LoVo (cell line): ENCODE measurements at regions not wholly inside any gene's neighbourhood (a gene's known extent, or its start where the extent isn't known, plus 50 kb on each side); places are given as distances from the start of the nearest gene placed in this dataset.

ENCODE experiments used
- DNase-seq: peaks from one replicate; pipeline ENCODE4 v3.0.0-alpha.2; 2016; ENCODE audit warnings: low spot score

DNA sequence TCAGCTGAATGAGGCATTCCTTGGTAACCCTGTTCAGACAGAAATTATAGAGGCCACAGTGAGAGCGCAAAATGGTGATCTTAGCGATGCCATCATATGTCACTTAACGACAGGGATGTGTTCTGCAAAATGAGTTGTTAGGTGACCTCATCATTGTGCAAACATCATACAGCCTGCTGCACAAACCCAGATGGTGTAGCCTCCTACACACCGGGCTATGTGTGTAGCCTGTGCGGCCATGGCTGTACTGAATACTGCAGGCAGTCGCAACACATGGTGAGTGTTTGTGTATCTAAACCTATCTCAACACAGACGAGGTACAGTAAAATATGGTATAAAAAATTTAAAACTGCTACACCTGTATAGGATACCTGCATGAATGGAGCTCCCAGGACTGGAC lies 234.1 kb upstream of the PMEPA1 start:
- DNase-seq = no peak

- DNase-seq = no peak
Measured at GRCh38 chr20:57943291-57943690, 233.5 kb upstream of the PMEPA1 start.

- no peak for DNase-seq
Measured at GRCh38 chr20:57941604-57942381, 232.0 kb upstream of the PMEPA1 start.

- DNase-seq = no peak
Measured at GRCh38 chr20:57940868-57941522, 231.2 kb upstream of the PMEPA1 start.

DNA sequence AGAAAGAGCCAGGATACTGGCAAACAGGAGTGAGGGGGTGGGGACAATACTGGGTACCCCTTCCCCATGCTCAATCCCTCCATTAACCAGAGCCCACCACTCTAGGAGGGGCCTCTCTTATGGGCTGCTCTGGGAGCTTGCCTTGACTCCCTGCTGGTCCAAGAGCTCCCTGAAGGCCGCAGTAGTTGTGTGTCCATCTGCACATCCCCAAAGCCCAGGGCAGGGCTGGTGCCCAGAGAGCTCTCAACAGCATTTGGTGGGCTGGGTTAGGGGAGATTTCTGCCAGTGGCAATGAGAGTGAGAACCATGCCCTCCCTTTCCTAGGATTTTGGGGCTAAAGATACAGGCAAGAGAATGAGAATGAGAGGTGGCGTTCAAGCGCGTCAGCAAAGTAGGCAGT lies 230.6 kb upstream of the PMEPA1 start:
- DNase-seq = no peak

DNA sequence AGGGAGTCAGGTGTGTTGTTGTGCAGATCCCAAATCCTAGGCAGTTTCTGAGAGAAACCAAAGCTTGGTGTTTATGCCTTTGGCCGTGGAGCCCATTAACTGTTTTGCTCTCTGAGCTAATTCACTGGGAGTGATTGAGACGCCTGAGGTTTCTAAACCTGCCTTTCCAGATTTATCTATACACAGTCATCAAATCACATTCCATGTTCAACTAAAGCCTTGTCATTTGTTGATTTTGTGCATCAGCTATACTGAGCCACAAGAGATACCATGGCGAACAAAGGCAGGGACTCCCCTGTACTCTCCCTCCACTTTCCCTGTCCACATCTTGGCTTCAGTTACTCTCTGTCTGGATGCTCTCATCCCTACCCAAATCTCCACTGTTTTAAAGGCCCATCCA lies 229.7 kb upstream of the PMEPA1 start:
- no peak for DNase-seq

GRCh38 chr20:57938158-57939108 lies 228.6 kb upstream of the PMEPA1 start:
- no peak for DNase-seq

DNA sequence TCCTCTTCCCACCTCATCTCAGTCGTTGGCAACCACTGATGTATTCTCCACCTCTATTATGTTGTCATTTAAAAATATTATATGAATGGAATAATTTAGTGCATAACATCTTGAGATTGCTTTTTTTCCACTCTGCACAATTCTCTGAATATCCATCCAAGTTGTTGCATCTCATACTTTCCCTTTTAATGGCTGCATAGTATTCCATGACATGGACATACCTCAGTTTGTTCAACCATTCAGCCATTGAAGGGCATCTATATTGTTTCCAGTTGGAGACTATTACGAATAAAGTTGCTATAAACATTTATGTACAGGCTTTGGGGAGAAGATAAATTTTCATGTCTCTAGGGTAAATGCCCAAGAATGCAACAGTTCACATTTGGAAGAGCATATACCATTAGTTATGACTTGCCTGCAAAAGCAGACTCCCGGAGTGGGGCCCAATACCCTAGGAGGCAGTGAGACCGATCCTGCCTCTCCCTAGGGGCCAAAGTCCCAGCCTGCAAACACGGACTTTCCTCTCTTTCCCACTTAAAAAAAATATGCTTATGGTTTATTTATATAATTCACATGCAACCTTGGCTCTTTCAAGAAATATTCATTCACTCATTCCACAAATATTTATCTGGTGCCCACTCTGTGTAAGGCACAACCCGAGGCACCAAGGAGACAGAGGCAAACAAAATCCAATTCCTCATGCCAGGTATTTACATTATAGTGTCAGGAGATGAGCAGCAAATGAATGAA lies 227.0 kb upstream of the PMEPA1 start:
- DNase-seq = no peak

GRCh38 chr20:57934913-57935312 lies 225.1 kb upstream of the PMEPA1 start:
- no peak for DNase-seq

GRCh38 chr20:57934007-57934805 lies 224.4 kb upstream of the PMEPA1 start:
- DNase-seq = no peak

DNA sequence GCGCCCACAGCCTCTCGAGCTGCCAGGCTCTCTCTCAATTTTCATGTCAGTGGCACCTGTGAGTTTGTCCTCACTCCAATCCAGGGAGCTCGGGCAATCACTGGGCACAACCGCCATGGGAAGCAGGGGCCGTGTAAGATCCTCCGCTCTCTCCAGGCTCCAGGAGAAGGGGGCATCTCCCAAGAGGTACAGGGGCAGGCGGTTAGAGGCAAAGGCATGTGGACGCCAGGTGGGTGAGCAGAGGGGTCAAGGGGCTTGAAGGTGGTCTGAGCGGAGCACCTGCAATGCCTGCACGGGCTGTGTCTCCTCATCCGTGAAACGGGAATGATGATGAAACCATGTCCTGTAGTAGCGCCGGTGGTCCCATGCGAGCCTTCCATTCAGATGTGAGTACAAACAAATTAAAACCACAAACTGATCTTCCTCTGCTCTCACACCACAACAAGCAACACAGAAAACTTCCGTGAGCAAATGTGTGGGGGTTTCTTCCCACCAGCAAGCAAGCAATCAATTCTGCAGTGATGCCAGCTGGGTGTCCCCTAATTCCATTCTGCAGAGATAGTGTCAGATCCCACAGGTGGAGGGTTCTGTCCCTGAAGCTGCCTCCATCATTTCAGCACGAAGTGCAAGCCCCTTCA lies 222.5 kb upstream of the PMEPA1 start:
- DNase-seq = no peak

GRCh38 chr20:57930351-57930750 lies 220.5 kb upstream of the PMEPA1 start:
- DNase-seq = no peak

- no peak for DNase-seq
Measured at GRCh38 chr20:57928181-57928967, 218.6 kb upstream of the PMEPA1 start.

DNA sequence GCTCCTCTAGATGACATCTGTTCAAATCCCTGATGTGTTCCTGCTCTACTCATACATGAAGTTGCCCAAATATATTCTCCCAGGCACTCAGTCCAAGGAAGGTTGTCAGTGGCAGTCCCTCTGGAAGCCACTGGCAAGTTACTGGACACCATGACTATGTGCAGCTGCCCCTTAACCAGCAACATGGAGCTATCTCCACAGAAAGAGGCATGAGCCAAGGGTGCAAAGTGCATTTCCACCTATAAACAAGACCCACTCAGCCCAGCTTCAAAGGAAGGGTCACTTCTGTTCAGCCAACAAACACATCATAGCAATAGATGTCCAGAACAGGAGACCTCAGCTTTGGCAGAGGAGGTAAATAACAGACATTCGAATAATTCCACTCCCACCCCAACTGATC lies 217.6 kb upstream of the PMEPA1 start:
- no peak for DNase-seq

GRCh38 chr20:57922706-57923105 lies 212.9 kb upstream of the PMEPA1 start:
- no peak for DNase-seq

DNA sequence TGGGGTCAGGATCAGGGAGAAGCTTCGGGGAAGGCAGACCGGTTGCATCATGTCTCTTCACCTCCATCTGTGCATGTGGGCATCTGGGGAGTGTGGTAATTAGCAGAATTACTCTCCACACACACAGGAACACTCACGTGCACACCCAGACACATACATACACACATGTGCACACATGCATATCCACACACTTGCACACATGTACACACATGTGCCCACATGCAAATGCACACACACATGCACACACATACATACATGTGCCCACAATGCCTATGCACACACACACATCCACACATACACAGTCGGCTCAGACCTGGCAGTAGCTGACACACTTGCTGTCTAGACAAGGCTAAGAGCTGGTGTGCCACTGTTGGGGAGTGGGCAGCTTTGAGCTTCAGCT lies 212.3 kb upstream of the PMEPA1 start:
- no peak for DNase-seq

GRCh38 chr20:57921676-57922075 lies 211.9 kb upstream of the PMEPA1 start:
- DNase-seq = no peak

DNA sequence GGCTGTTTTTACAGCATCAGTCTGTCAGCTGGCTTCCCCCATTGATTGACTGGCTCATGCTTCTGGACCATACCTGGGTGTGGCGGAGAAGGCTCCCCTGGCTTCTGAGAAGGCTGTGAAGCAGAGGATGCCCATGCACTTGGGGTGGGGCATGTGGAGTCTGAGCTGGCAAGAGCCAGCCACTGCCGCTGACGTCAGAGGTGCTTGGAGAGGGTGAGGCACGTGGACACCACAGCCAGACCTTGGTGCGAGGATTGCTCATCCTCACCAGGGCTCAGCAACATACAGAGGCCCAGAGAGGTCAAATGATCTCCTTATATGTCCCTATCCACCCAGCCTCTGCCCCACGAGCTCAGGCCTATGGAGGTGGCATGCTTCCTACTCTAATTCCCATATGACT lies 211.2 kb upstream of the PMEPA1 start:
- no peak for DNase-seq

GRCh38 chr20:57919049-57919448 lies 209.2 kb upstream of the PMEPA1 start:
- no peak for DNase-seq

DNA sequence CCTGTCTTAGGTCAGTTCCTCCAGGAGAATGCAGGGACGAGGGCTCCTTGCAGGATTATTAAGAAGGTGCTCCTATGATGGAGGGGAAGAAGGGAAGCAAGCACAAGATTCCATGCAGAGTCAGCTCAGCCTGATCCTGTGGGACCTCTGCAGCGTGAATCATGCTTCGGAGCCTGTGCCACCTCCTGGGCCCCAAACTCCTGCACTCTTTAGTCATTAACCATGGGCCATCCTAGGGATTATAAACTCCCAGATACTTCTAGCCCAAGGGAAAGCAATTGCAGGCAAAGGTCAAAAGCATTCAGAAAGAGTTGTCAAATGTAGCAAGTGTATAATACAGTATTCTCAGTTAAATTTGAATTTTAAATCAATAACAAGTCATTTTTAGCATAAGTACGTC lies 208.7 kb upstream of the PMEPA1 start:
- no peak for DNase-seq
